ENCODE measurements at regions not wholly inside any gene's neighbourhood (a gene's known extent, or its start where the extent isn't known, plus 50 kb on each side); places are given as distances from the start of the nearest gene placed in this dataset.

DNA sequence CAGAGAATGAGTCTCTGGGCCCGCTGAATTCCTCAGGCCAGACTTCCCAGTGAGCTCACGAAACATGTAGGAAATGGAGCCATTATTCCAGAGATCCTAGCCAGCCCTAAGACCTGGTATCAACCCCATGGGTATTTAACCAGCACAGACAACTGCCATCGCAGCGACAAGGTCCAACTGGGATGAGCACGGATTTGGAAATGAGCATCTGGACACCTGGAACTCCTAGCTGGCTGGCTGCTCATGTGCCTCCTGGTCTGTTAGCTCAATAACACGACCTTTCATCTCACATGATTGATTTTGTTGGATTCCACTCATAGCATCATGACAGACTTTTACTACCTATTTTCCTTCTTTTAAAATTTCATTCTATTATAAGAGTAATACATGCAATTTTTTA lies 51.0 kb downstream of the POU3F3 start:
- Histone ChIP-seq H3K4me3 (ENCODE audit: low read length) (no peak overlapping the region), H2AFZ (ENCODE audit: low read length) (no peak overlapping the region), H3K27ac (ENCODE audit: low read length) (no peak overlapping the region), H4K20me1 (ENCODE audit: insufficient read depth, low read length) (no peaks in the 10 kb centered on the region), H3K9ac (ENCODE audit: low read length) (no peak overlapping the region), H3K9me3 (replicated peaks; ENCODE audit: insufficient read depth, low read length) (no peaks in the 10 kb centered on the region), H3K27me3 (replicated peaks; ENCODE audit: insufficient read depth, low read length) (no peaks in the 10 kb centered on the region), H3F3A (ENCODE audit: insufficient read depth, low read length) (no peaks in the 10 kb centered on the region), H3K9me2 (replicated peaks; ENCODE audit: insufficient read depth, low read length) (no peaks in the 10 kb centered on the region), H3K79me2 (ENCODE audit: low read length) (no peaks in the 10 kb centered on the region), H3K4me1 (ENCODE audit: low read length) (no peaks in the 10 kb centered on the region), H3K4me2 (ENCODE audit: low read depth, low read length) (no peak overlapping the region), H3K36me3 (replicated peaks; ENCODE audit: insufficient read depth, low read length) (no peaks in the 10 kb centered on the region)
- no peak for DNase-seq
- TF ChIP-seq EZH2 (optimal IDR thresholded peaks at IDR 0.05; ENCODE audit: low read depth, low read length), result no peak
- no peak for TF ChIP-seq EZH2phosphoT487 (IDR thresholded peaks at IDR 0.05; ENCODE audit: low read length)
- TF ChIP-seq, protein P1, sequence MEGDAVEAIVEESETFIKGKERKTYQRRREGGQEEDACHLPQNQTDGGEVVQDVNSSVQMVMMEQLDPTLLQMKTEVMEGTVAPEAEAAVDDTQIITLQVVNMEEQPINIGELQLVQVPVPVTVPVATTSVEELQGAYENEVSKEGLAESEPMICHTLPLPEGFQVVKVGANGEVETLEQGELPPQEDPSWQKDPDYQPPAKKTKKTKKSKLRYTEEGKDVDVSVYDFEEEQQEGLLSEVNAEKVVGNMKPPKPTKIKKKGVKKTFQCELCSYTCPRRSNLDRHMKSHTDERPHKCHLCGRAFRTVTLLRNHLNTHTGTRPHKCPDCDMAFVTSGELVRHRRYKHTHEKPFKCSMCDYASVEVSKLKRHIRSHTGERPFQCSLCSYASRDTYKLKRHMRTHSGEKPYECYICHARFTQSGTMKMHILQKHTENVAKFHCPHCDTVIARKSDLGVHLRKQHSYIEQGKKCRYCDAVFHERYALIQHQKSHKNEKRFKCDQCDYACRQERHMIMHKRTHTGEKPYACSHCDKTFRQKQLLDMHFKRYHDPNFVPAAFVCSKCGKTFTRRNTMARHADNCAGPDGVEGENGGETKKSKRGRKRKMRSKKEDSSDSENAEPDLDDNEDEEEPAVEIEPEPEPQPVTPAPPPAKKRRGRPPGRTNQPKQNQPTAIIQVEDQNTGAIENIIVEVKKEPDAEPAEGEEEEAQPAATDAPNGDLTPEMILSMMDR (IDR thresholded peaks at IDR 0.05; ENCODE audit: low read length), result no peak

DNA sequence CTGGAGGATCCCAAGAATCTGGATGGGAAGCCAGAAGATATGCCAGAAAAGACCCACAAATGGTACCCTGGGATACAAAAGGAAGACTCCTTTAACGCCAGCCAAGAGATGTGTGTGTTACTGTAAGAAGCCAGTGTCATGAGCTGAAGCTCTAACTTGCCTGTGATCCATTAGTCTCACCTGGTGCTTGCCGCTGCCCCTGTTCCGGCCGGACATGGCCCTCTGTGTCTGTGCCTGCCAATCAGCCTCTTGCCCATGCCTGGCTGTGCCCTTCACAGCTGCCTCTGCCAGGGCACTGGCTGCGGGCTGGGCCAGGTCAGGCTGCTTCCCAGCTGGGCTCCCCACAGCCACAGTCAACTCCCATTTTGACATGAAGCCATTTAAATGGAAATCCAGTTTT lies 55.4 kb downstream of the POU3F3 start:
- Histone ChIP-seq H3K4me2 (ENCODE audit: low read depth, low read length) (no peak overlapping the region), H2AFZ (ENCODE audit: low read length) (no peak overlapping the region), H3K4me3 (ENCODE audit: low read length) (no peak overlapping the region)

DNA sequence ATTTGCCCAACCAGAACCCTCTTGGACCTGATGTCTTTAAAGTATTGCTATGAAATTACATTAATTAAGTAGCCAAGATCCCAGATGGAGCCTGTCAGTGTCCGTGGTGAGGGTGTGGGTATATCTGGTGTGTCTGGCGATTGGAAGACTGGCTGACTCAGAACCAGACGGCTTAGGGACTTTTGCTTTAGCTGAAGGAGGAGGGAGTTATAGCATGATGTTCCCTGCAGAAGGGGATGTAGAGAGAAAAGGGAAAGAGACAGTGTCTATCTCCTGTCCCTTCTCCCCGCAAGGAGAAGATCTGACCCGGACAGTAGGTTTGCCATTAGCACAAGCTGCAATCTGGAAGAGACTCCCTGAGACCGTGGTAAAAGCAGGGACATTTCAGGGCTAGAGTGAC lies 60.6 kb downstream of the POU3F3 start:
- Histone ChIP-seq H4K20me1 (ENCODE audit: insufficient read depth, low read length) (no peaks in the 10 kb centered on the region), H3K9me2 (replicated peaks; ENCODE audit: insufficient read depth, low read length) (no peaks in the 10 kb centered on the region), H3K79me2 (ENCODE audit: low read length) (no peaks in the 10 kb centered on the region), H3K4me2 (ENCODE audit: low read depth, low read length) (no peak overlapping the region), H3K27ac (ENCODE audit: low read length) (no peak overlapping the region), H3F3A (ENCODE audit: insufficient read depth, low read length) (no peaks in the 10 kb centered on the region), H3K36me3 (replicated peaks; ENCODE audit: insufficient read depth, low read length) (no peaks in the 10 kb centered on the region), H3K4me1 (ENCODE audit: low read length) (no peaks in the 10 kb centered on the region), H3K9ac (ENCODE audit: low read length) (no peak overlapping the region), H3K4me3 (ENCODE audit: low read length) (no peak overlapping the region), H3K27me3 (replicated peaks; ENCODE audit: insufficient read depth, low read length) (no peaks in the 10 kb centered on the region), H3K9me3 (replicated peaks; ENCODE audit: insufficient read depth, low read length) (no peaks in the 10 kb centered on the region), H2AFZ (ENCODE audit: low read length) (no peak overlapping the region)
- no peak for TF ChIP-seq EZH2 (optimal IDR thresholded peaks at IDR 0.05; ENCODE audit: low read depth, low read length)
- no peak for TF ChIP-seq EZH2phosphoT487 (IDR thresholded peaks at IDR 0.05; ENCODE audit: low read length)
- TF ChIP-seq, protein P1 (IDR thresholded peaks at IDR 0.05; ENCODE audit: low read length), result no peak
- DNase-seq, result no peak

More for the DNA sequence above, 55.4 kb downstream of the POU3F3 start:
- H4K20me1 ChIP-seq (ENCODE audit: insufficient read depth, low read length), result no peaks in the 10 kb centered on the region
- H3K9ac ChIP-seq (ENCODE audit: low read length), result no peak overlapping the region
- no peaks in the 10 kb centered on the region for H3K79me2 ChIP-seq (ENCODE audit: low read length)
- H3K9me3 ChIP-seq (replicated peaks; ENCODE audit: insufficient read depth, low read length), result no peaks in the 10 kb centered on the region
- no peaks in the 10 kb centered on the region for H3F3A ChIP-seq (ENCODE audit: insufficient read depth, low read length)
- TF ChIP-seq EZH2 (optimal IDR thresholded peaks at IDR 0.05; ENCODE audit: low read depth, low read length), result no peak
- no peak for TF ChIP-seq EZH2phosphoT487 (IDR thresholded peaks at IDR 0.05; ENCODE audit: low read length)
- TF ChIP-seq, protein P1 (IDR thresholded peaks at IDR 0.05; ENCODE audit: low read length), result no peak
- H3K27ac ChIP-seq (ENCODE audit: low read length), result no peak overlapping the region
- DNase-seq, result no peak
- no peaks in the 10 kb centered on the region for H3K36me3 ChIP-seq (replicated peaks; ENCODE audit: insufficient read depth, low read length)
- no peaks in the 10 kb centered on the region for H3K4me1 ChIP-seq (ENCODE audit: low read length)
- no peaks in the 10 kb centered on the region for H3K9me2 ChIP-seq (replicated peaks; ENCODE audit: insufficient read depth, low read length)
- H3K27me3 ChIP-seq (replicated peaks; ENCODE audit: insufficient read depth, low read length), result no peaks in the 10 kb centered on the region
